ENCODE measurements at regions not wholly inside any gene's neighbourhood (a gene's known extent, or its start where the extent isn't known, plus 50 kb on each side); places are given as distances from the start of the nearest gene placed in this dataset.

GRCh38 chr20:11509776-11510175 lies 407.9 kb upstream of the BTBD3 start:
- TF ChIP-seq BCL11A (IDR thresholded peaks at IDR 0.05; ENCODE audit: low read depth in 2 of 2, low read length in 2 of 2) (no peak), CTCF (IDR thresholded peaks at IDR 0.05; ENCODE audit: control extremely low read depth in 1 of 3, insufficient read depth in 1 of 3, low read depth in 1 of 3, low read length in 3 of 3) (no peak), CREB1 (IDR thresholded peaks at IDR 0.05) (no peak), CEBPB (IDR thresholded peaks at IDR 0.05; ENCODE audit: low read depth, low read length) (no peak), YY1 (IDR thresholded peaks at IDR 0.05; ENCODE audit: low read depth, low read length) (no peak), EP300 (IDR thresholded peaks at IDR 0.05; ENCODE audit: borderline replicate concordance in 1 of 2, low read depth in 2 of 2, low read length in 2 of 2) (no peak), GABPA (IDR thresholded peaks at IDR 0.05; ENCODE audit: borderline replicate concordance, insufficient read depth, low read length) (no peak), POLR2A (IDR thresholded peaks at IDR 0.05; ENCODE audit: control extremely low read depth in 1 of 2, low read depth in 2 of 2, low read length in 2 of 2) (no peak), SP1 (IDR thresholded peaks at IDR 0.05; ENCODE audit: low read depth, low read length) (no peak)
- TF ChIP-seq, protein P1, sequence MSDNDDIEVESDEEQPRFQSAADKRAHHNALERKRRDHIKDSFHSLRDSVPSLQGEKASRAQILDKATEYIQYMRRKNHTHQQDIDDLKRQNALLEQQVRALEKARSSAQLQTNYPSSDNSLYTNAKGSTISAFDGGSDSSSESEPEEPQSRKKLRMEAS (IDR thresholded peaks at IDR 0.05) = no peak

Measured in H1 (cell line).